T-cell (primary cell): ENCODE measurements at regions not wholly inside any gene's neighbourhood (a gene's known extent, or its start where the extent isn't known, plus 50 kb on each side); places are given as distances from the start of the nearest gene placed in this dataset.

Source experiments
- ATAC-seq, 4 experiments: fragments of 200-7000 bp in 3 of 4; fragments of 150-1000 bp in 1 of 4; cut with Tn5 transposase; replicated peaks in 1 of 4; 1 replicate in 3 of 4; 2 replicates in 1 of 4; pipeline ENCODE4 v1.10.0; 2021; ENCODE audit warnings: moderate library complexity in 3 of 4, mild to moderate bottlenecking in 2 of 4, moderate number of reproducible peaks in 1 of 4
- CTCF ChIA-PET, 2 donors: fragments of 300-600 bp; sonication (Branson Sonifier 250); formaldehyde crosslinking; loops; one replicate each; lab custom pipeline; 2022; ENCODE audit warnings: antibody characterized with exemption in 2 of 2; lab: Charles Lee
- POLR2A ChIA-PET, 2 donors: fragments of 300-600 bp; sonication (Branson Sonifier 250); formaldehyde crosslinking; loops; one replicate each; lab custom pipeline; 2022; ENCODE audit warnings: antibody characterized with exemption in 2 of 2; lab: Charles Lee
- DNase-seq, 35 experiments: peaks; one replicate each; pipeline versions ENCODE4 v3.0.0 to v3.0.0-alpha.2; 2013 to 2023
- H3K27ac ChIP-seq: one replicate; pipeline ENCODE4 v1.5.1; 2013; ENCODE audit warnings: low read length
- H3K27me3 ChIP-seq, 2 experiments: replicated peaks in 1 of 2; 1 replicate in 1 of 2; 2 replicates in 1 of 2; pipeline versions ENCODE4 v1.6.1 to v1.7.0; 2013; ENCODE audit warnings: low read length in 1 of 2, mixed read lengths in 1 of 2; ENCODE audit not compliant: control insufficient read depth in 2 of 2, insufficient read depth in 2 of 2; ENCODE audit errors: extremely low read depth in 1 of 2
- H3K36me3 ChIP-seq, 2 donors: 1 replicate in 1 of 2; 2 replicates in 1 of 2; pipeline versions ENCODE4 v1.6.1 to v1.7.0; 2013; ENCODE audit warnings: low read length in 1 of 2; ENCODE audit not compliant: control insufficient read depth in 2 of 2, insufficient read depth in 1 of 2; ENCODE audit errors: extremely low read depth in 1 of 2
- H3K4me1 ChIP-seq, 2 experiments: 1 replicate in 1 of 2; 2 replicates in 1 of 2; pipeline versions ENCODE4 v1.6.1 to v1.7.0; 2013; ENCODE audit warnings: low read length in 2 of 2, mixed read lengths in 1 of 2; ENCODE audit not compliant: insufficient read depth in 2 of 2, control insufficient read depth in 1 of 2; ENCODE audit errors: extremely low read depth in 1 of 2
- H3K4me3 ChIP-seq, 2 donors: 1 replicate in 1 of 2; 2 replicates in 1 of 2; pipeline versions ENCODE4 v1.5.1 to v1.7.0; 2013; ENCODE audit warnings: mild to moderate bottlenecking in 2 of 2, low read length in 1 of 2, moderate library complexity in 1 of 2; ENCODE audit not compliant: control insufficient read depth in 1 of 2; ENCODE audit errors: extremely low read depth in 1 of 2
- H3K9me3 ChIP-seq: 2 replicates; pipeline ENCODE4 v1.7.0; 2013
- H3K27ac Mint-ChIP-seq, 2 donors: one replicate each; pipeline ENCODE4 v1.8.0; 2020 to 2021; ENCODE audit warnings: mild to moderate bottlenecking in 2 of 2, mixed read lengths in 2 of 2
- H3K27me3 Mint-ChIP-seq, 2 donors: one replicate each; pipeline ENCODE4 v1.8.0; 2021 to 2022; ENCODE audit warnings: mixed read lengths in 2 of 2
- H3K36me3 Mint-ChIP-seq: one replicate; pipeline ENCODE4 v1.8.0; 2021; ENCODE audit warnings: mixed read lengths
- H3K4me1 Mint-ChIP-seq, 3 donors: one replicate each; pipeline ENCODE4 v1.8.0; 2020 to 2022; ENCODE audit warnings: mixed read lengths in 3 of 3, mild to moderate bottlenecking in 1 of 3
- H3K4me3 Mint-ChIP-seq, 3 donors: one replicate each; pipeline ENCODE4 v1.8.0; 2020 to 2022; ENCODE audit warnings: mild to moderate bottlenecking in 3 of 3, mixed read lengths in 3 of 3, moderate library complexity in 3 of 3
- H3K9me3 Mint-ChIP-seq, 3 donors: one replicate each; pipeline ENCODE4 v1.8.0; 2020 to 2022; ENCODE audit warnings: mixed read lengths in 3 of 3
- WGBS: methylation state at CpG from one replicate; pipeline ENCODE4 v1.1.5; 2013; ENCODE audit warnings: missing lambda C conversion rate; ENCODE audit not compliant: insufficient coverage; 5-methylcytosine and 5-hydroxymethylcytosine counted together

DNA sequence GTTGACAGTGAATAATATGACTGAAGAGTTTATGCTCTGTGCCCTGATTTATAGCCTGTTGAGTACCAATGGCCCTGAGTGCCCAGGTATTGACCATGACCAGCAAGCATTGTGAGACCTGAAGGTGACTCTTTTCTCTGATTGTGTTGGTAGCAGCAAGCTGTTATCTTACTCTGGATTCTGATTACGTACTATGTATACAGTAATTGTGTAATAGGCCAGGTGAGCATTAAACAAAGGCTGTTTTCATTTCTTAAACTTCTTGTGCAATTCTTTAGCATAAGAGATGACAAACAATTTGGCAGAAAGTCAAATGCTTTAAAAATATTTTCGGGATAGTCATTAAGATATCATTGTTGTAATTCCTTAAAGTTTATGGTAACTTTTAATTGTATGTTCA is 111.7 kb upstream of the PTPRK start:
- ChIA-PET CTCF (no interaction called here), POLR2A (no interaction called here)
- WGBS, result 60% methylated on average over 1 of the region's 2 CpGs
- DNase-seq, result no peak
- no peak overlapping the region for H3K4me3 ChIP-seq
- Mint-ChIP-seq H3K36me3 (no peaks in the 10 kb centered on the region), H3K4me1 (no peaks in the 10 kb centered on the region), H3K27ac (no peak overlapping the region), H3K9me3 (no peaks in the 10 kb centered on the region), H3K4me3 (no peak overlapping the region), H3K27me3 (peaks cover 3 to 4% of the 10 kb centered on the region in 2 donors)
- no peaks in the 10 kb centered on the region for H3K9me3 ChIP-seq
- no peaks in the 10 kb centered on the region for H3K36me3 ChIP-seq
- H3K27me3 ChIP-seq, result no peaks in the 10 kb centered on the region
- H3K27ac ChIP-seq, result no peak overlapping the region
- H3K4me1 ChIP-seq, result no peaks in the 10 kb centered on the region
- no peak for ATAC-seq

DNA sequence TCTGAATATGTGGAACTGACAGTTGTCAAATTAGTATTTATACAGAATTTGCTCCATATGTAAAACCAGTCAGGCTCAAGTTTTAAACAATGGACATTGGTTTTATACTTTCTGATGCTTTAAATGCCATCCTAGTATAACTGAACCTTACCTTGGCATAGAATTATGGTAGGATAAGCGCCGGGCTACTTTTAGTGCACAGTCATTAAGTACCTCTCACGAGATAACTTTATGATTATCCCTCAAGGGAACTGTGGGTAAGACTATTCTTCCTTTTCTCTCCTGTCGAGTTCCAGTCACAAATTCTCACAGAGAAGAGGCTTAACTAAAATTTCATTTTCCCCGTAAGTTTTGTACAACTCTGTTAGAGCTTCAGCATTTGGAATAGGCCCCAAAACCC is 110.6 kb upstream of the PTPRK start:
- ATAC-seq, result no peak
- Mint-ChIP-seq H3K27ac (no peak overlapping the region), H3K4me3 (no peak overlapping the region), H3K4me1 (peaks cover 3 to 6% (median 4%) of the 10 kb centered on the region in 3 donors), H3K9me3 (no peaks in the 10 kb centered on the region), H3K36me3 (no peaks in the 10 kb centered on the region), H3K27me3 (peaks cover 0 to 4% of the 10 kb centered on the region in 2 donors)
- Histone ChIP-seq H3K9me3 (no peaks in the 10 kb centered on the region), H3K4me1 (no peaks in the 10 kb centered on the region), H3K4me3 (no peak overlapping the region), H3K27me3 (no peaks in the 10 kb centered on the region), H3K27ac (no peak overlapping the region), H3K36me3 (no peaks in the 10 kb centered on the region)
- CTCF ChIA-PET, result no interaction called here
- WGBS, result 83% methylated on average over 1 of the region's 5 CpGs
- POLR2A ChIA-PET, result no interaction called here
- no peak for DNase-seq

DNA sequence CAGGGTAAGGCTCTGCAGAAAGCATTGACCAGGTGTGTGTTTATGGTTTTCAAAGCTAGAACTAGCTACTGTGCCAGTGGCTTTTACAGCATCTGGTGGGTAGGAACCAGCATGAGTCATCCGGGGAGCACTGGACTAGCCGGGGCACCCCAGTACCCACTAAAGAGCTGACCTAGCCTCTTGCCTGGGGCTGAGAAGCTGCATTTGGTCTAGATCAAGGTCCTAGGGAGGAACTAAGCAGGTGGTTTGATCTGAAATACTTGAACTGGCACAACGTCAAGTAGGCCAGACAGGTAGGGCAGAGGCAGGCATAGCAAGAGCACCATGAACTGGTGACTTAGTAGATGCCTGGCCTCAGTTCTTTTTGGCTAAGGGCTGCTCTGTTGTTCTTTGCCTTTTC is 109.8 kb upstream of the PTPRK start:
- no peak for DNase-seq
- H3K9me3 Mint-ChIP-seq, result no peaks in the 10 kb centered on the region
- Histone ChIP-seq H3K36me3 (no peaks in the 10 kb centered on the region), H3K4me3 (no peak overlapping the region), H3K27ac (no peak overlapping the region), H3K4me1 (no peaks in the 10 kb centered on the region), H3K9me3 (no peaks in the 10 kb centered on the region), H3K27me3 (no peaks in the 10 kb centered on the region)
- CTCF ChIA-PET, result no interaction called here
- H3K27ac Mint-ChIP-seq, result no peak overlapping the region
- 73% methylated on average over 3 of the region's 3 CpGs for WGBS
- H3K4me3 Mint-ChIP-seq, result no peak overlapping the region
- POLR2A ChIA-PET, result interaction anchor here in 1 of 2 donors (0.6 kb wide), 1 partner anchor 1628 kb away, joined by 3 read pairs; no protein-coding TSS in a partner anchor
- peaks cover 0 to 4% of the 10 kb centered on the region in 2 donors for H3K27me3 Mint-ChIP-seq
- H3K36me3 Mint-ChIP-seq, result no peaks in the 10 kb centered on the region
- no peak for ATAC-seq
- peaks cover 3 to 7% (median 5%) of the 10 kb centered on the region in 3 donors for H3K4me1 Mint-ChIP-seq

DNA sequence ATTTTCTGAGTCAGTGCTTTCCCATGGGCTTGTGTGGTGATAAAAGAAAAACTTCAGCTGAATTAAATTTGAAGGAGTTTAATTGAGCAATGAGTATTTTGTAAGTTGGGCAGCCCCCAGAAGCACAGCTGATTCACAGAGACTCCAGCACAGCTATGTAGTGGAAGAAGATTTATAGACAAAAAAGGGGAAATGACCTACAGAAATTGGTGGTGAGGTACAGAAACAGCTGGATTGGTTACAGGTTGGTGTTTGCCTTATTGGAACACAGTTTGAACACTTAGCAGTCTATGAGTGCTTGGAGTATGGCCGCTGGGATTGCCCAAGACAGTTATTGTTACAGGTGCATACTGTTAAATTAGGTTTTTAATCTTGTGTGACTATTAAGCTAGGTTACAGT is 96.9 kb upstream of the PTPRK start:
- Histone ChIP-seq H3K9me3 (peaks cover 2% of the 10 kb centered on the region), H3K27me3 (peaks cover 0 to 2% of the 10 kb centered on the region in 2 experiments), H3K4me1 (no peaks in the 10 kb centered on the region), H3K4me3 (no peak overlapping the region), H3K27ac (no peak overlapping the region), H3K36me3 (no peaks in the 10 kb centered on the region)
- Mint-ChIP-seq H3K9me3 (peaks cover 3 to 15% (median 6%) of the 10 kb centered on the region in 3 donors), H3K27me3 (peaks cover 21 to 27% of the 10 kb centered on the region in 2 donors), H3K4me3 (no peak overlapping the region), H3K4me1 (no peaks in the 10 kb centered on the region), H3K27ac (no peak overlapping the region), H3K36me3 (no peaks in the 10 kb centered on the region)
- ATAC-seq (no peak), DNase-seq (no peak)
- WGBS, result no CpG with 5 or more reads among the region's 1 CpG
- ChIA-PET CTCF (no interaction called here), POLR2A (no interaction called here)

DNA sequence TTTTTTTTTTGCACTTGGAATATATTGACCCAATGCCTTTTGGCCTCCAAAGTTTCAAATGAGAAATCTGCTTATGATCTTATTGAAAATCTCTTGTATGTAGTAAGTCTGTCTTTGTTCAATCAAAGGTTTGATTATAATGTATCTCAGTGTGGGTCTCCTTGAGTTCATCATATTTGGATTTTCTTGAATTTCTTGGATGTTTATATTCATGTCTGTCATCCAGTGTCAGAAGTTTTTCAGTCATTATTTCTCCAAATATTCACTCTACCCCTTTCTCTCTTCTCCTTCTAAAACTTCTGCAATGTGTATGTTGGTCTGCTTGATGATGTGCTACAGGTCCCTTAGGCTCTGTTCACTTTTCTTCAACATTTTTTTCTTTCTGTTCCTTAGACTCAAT is 95.9 kb upstream of the PTPRK start:
- no peaks in the 10 kb centered on the region for H3K4me1 ChIP-seq
- no peaks in the 10 kb centered on the region for H3K4me1 Mint-ChIP-seq
- H3K4me3 Mint-ChIP-seq, result no peak overlapping the region
- no peak for ATAC-seq
- DNase-seq, result no peak
- no peak overlapping the region for H3K27ac ChIP-seq
- peaks cover 2% of the 10 kb centered on the region for H3K9me3 ChIP-seq
- H3K27ac Mint-ChIP-seq, result no peak overlapping the region
- no peaks in the 10 kb centered on the region for H3K27me3 ChIP-seq
- H3K36me3 Mint-ChIP-seq, result no peaks in the 10 kb centered on the region
- peaks cover 21 to 25% of the 10 kb centered on the region in 2 donors for H3K27me3 Mint-ChIP-seq
- ChIA-PET POLR2A (no interaction called here), CTCF (no interaction called here)
- peaks cover 3 to 15% (median 6%) of the 10 kb centered on the region in 3 donors for H3K9me3 Mint-ChIP-seq
- no peak overlapping the region for H3K4me3 ChIP-seq
- H3K36me3 ChIP-seq, result no peaks in the 10 kb centered on the region

DNA sequence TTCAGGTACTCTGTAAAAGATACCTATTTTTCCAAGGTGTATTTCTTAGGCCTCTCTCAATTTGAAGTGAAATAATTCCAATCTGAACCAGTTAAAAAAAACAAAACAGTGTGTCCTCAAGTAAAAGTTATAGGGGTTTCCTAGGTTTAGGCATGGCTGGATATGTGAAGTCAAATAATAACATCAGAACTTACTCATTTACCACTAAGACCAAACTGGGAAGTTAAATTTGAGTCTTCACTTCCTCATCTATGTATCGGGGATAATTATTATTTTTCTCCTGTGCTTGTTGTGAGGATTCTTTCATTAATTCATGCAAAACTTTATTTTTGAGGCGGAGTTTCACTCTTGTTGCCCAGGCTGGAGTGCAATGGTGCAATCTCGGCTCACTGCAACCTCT is 86.2 kb upstream of the PTPRK start:
- no peaks in the 10 kb centered on the region for H3K36me3 ChIP-seq
- Mint-ChIP-seq H3K27ac (no peak overlapping the region), H3K36me3 (no peaks in the 10 kb centered on the region), H3K4me3 (no peak overlapping the region), H3K4me1 (no peaks in the 10 kb centered on the region), H3K27me3 (peaks cover 0 to 8% of the 10 kb centered on the region in 2 donors), H3K9me3 (no peaks in the 10 kb centered on the region)
- POLR2A ChIA-PET, result no interaction called here
- no peaks in the 10 kb centered on the region for H3K27me3 ChIP-seq
- no peaks in the 10 kb centered on the region for H3K4me1 ChIP-seq
- H3K9me3 ChIP-seq, result no peaks in the 10 kb centered on the region
- ATAC-seq (no peak), DNase-seq (no peak)
- WGBS, result 93% methylated on average over 2 of the region's 3 CpGs
- CTCF ChIA-PET, result no interaction called here
- no peak overlapping the region for H3K4me3 ChIP-seq
- H3K27ac ChIP-seq, result no peak overlapping the region

DNA sequence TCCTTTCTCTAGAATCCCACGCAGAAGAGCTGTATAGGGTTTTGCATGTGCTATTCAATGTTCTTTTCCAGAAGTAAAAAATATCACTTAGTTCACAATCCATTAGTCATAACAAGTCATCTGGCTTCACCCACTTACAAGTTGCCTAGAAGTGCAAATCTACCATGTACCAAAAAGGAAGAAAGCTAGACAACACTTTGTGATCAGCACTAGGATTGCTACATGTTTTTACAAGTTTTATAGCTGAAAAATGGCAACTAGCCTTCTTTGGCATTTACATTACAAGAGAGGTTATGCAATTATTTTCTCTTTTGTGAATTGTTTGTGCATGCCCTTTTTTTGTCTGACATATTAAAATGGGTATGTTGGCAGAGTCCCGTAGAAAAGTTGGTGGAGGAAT is 85.6 kb upstream of the PTPRK start:
- POLR2A ChIA-PET, result no interaction called here
- CTCF ChIA-PET, result no interaction called here
- Histone ChIP-seq H3K36me3 (no peaks in the 10 kb centered on the region), H3K4me1 (no peaks in the 10 kb centered on the region), H3K27me3 (no peaks in the 10 kb centered on the region), H3K9me3 (no peaks in the 10 kb centered on the region), H3K4me3 (no peak overlapping the region), H3K27ac (no peak overlapping the region)
- Mint-ChIP-seq H3K4me1 (no peaks in the 10 kb centered on the region), H3K27ac (no peak overlapping the region), H3K9me3 (no peaks in the 10 kb centered on the region), H3K36me3 (no peaks in the 10 kb centered on the region), H3K4me3 (no peak overlapping the region), H3K27me3 (peaks cover 0 to 11% of the 10 kb centered on the region in 2 donors)
- no peak for ATAC-seq
- no CpG with 5 or more reads among the region's 2 CpGs for WGBS
- DNase-seq, result no peak
